GM12875 (cell line): ENCODE measurements at regions not wholly inside any gene's neighbourhood (a gene's known extent, or its start where the extent isn't known, plus 50 kb on each side); places are given as distances from the start of the nearest gene placed in this dataset.
"Not testable (repeated sequence)": the region's sequence is repeated elsewhere in the genome, so short reads cannot be mapped to it uniquely, and the experiment has no call there.

Experiments
- H3K4me3 ChIP-seq: one replicate; pipeline ENCODE4 v1.5.1; 2011; ENCODE audit warnings: low read depth, low read length, control low read depth
- TF ChIP-seq, protein P1 (sequence below): IDR thresholded peaks from 2 replicates; pipeline ENCODE4 v1.5.1; 2011; ENCODE audit warnings: low read depth, mild to moderate bottlenecking, control low read depth, inconsistent platforms, low read length, moderate library complexity, borderline replicate concordance; ENCODE audit not compliant: insufficient read depth

DNA sequence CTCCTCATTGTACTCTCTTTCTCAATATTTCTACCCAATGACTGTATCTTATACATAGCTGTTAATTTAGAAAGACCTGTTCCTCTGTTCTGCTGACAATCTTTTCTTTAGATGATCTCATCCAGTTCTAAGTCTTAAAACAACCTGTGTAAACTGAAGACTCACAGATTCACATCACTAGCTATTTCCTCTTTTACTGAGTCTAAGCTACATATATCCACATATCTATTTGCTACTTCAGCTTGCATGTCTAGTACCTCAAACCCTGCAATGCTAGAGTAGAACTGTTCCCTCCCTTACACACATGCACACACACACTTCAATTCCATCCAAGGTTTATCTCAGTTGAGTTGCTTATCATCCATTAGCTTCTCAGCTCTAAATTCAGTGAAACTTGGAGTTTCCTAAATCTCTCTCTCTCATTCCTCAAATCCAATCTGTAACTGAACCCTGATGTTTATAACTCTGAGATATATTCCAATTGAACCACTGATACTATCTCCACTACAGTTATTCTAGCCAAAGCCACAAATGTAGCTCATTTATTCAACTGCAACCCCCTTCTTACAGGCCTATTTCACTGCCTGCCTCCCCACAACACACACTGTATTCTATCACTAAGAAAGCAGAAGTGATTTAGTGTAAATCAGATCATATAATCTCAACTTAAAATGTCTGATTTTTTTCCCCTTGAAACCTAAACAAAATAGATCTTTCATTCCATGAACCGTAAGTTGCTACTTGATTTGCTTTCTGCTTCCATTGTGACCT lies 1036.8 kb upstream of the POT1 start:
- H3K4me3 ChIP-seq, result no peak overlapping the region
- TF ChIP-seq, protein P1, sequence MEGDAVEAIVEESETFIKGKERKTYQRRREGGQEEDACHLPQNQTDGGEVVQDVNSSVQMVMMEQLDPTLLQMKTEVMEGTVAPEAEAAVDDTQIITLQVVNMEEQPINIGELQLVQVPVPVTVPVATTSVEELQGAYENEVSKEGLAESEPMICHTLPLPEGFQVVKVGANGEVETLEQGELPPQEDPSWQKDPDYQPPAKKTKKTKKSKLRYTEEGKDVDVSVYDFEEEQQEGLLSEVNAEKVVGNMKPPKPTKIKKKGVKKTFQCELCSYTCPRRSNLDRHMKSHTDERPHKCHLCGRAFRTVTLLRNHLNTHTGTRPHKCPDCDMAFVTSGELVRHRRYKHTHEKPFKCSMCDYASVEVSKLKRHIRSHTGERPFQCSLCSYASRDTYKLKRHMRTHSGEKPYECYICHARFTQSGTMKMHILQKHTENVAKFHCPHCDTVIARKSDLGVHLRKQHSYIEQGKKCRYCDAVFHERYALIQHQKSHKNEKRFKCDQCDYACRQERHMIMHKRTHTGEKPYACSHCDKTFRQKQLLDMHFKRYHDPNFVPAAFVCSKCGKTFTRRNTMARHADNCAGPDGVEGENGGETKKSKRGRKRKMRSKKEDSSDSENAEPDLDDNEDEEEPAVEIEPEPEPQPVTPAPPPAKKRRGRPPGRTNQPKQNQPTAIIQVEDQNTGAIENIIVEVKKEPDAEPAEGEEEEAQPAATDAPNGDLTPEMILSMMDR, result no peak

GRCh38 chr7:125934955-125935354 lies 1005.3 kb upstream of the POT1 start:
- no peak overlapping the region for H3K4me3 ChIP-seq
- TF ChIP-seq, protein P1, result no peak

- no peak overlapping the region for H3K4me3 ChIP-seq
- TF ChIP-seq, protein P1, result no peak
Measured at GRCh38 chr7:125934539-125934938, 1004.9 kb upstream of the POT1 start.

GRCh38 chr7:125930848-125931247 lies 1001.2 kb upstream of the POT1 start:
- H3K4me3 ChIP-seq, result no peak overlapping the region
- TF ChIP-seq, protein P1, result no peak

DNA sequence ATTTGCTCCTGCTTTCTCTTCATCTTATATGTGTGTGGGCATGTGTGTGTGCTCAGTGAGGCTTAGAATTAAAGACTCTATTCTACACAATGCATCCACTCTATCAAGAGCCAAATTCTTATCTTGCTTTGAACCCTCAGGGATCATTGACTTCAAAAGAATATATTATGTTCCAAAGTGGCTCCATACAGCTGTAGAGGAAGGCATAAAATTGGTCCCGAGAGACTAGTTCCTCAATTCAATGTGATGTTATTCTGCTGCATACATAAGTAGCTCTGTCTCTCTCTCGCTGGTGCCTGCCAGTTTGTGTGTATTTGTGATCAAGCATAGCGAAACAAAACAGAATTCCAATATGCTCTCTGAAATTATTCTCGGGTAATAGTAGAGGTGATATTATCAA lies 997.9 kb upstream of the POT1 start:
- TF ChIP-seq, protein P1, result no peak
- no peak overlapping the region for H3K4me3 ChIP-seq

DNA sequence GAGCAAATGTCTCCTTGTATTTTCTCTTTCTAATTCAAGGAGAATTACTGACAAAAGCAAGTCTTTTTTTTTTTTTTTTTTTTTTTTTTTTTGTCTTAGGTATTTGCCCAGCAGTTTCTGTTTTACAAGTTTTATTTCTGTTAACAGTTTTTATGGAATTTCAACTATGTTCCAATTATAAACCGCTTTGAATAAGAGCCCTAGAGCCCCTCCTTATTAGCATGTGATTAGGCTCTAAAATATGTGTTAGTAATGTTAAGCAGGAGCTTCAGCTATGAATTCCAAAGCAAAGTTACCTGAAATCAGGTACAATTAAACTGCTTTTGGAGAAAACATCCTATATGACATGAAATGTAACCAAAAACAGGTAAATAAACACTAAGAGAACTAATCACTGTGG lies 997.0 kb upstream of the POT1 start:
- TF ChIP-seq, protein P1, result no peak
- no peak overlapping the region for H3K4me3 ChIP-seq

GRCh38 chr7:125924037-125924436 lies 994.4 kb upstream of the POT1 start:
- TF ChIP-seq, protein P1, result no peak
- H3K4me3 ChIP-seq, result no peak overlapping the region

GRCh38 chr7:125915381-125915948 lies 985.8 kb upstream of the POT1 start:
- H3K4me3 ChIP-seq, result not testable (repeated sequence)
